EL (cell line): ENCODE measurements at regions not wholly inside any gene's neighbourhood (a gene's known extent, or its start where the extent isn't known, plus 50 kb on each side); places are given as distances from the start of the nearest gene placed in this dataset.
"Not testable (repeated sequence)": the region's sequence is repeated elsewhere in the genome, so short reads cannot be mapped to it uniquely, and the experiment has no call there.

Source experiments
- DNase-seq: peaks from one replicate; pipeline ENCODE4 v3.0.0-alpha.2; 2016

DNA sequence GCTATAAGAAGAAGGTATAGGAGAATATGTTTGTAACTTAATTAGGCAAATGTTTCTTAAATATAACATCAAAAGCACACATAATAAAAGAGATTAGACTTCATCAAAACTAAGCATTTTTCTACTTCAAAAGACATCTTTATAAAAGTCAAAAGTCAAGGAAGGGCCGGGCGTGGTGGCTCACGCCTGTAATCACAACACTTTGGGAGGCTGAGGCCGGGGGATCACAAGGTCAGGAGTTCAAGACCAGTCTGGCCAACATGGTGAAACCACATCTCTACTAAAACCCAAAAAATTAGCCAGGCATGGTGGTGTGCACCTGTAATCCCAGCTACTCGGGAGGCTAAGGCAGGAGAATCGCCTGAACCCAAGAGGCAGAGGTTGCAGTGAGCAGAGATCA is 951.0 kb upstream of the C9orf72 start:
- DNase-seq, result not testable (repeated sequence)

DNA sequence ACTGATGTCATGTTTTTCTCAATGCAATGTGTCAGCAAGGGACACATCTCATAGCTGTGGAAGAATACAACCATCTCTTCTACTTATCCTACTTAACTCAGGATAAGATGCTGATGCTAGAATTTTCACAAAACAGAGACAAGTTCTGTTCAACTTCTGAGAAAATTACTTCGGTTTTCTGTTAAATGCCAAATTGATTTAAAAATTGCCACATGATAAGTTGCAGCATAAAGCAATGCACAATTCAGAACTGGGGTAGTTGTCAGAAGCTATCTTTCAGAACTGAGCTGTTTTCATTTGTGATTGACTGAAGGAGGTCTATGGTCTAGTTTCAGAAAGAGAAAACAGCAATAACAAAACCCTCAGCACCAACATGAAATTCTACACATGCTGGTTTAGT is 954.8 kb upstream of the C9orf72 start:
- DNase-seq, result no peak

DNA sequence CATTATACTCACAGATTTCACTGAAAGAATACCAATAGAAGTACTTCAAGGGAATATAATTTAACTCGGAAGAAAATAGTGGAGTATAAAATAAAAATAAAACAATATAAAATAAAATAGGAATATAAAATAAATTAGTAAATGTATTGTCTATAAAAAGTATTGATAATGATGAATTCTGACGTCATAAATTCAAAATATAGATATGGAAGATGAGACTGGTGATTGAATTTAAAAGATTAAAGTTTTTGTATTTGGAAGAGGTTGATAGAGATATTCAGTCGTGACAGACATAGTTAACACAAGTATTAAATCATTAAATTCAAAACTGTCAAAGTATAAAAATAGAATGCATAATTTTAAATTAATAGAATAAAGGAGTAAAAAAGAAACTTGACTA is 964.9 kb upstream of the C9orf72 start:
- DNase-seq, result no peak

DNA sequence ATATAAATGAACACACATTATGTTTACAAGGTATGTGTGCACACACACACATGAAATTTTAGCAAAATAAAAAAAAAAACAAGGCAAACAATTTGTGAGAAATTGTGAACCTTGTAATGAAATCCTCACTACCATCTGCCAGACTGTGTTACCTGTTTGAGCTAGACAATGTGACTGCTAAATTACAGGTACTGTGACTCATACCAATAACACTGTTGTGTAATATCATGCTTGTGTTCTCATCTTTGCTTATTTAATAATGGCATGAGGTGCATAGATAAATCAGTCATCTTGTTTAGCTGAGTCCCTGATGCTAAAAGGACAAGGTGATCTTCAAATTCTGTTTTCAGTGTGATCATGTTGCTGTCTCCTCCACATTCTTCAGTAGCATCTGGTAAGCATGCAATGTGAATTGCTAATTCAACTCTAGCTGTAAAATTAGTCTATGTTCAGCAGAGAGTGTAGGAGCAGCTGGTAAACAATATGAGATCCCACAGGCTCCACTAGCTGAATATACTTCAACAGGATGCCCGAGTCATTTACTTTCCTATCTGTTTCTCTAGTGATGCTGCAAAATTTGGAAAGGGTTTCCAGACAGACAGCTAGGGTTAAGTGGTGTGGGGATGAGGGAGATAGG is 966.3 kb upstream of the C9orf72 start:
- DNase-seq, result no peak

DNA sequence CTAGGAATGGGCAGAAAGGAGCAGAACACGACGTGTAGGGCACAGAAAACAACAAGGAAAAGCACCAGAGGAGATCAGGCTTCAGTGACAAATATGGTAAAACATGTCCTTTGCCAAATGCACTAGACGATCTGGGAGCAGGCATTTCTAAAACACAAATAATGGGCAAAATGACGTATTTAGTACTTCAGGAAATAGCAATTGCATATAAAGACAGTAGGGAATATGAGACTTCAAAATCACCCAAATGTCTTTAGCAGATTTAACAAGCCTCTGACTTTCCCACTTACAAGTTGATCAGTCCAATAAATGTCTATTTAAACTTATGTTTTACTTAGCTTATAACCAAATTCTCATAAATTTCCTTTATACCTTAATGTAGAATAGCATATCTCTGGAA is 969.6 kb upstream of the C9orf72 start:
- no peak for DNase-seq

DNA sequence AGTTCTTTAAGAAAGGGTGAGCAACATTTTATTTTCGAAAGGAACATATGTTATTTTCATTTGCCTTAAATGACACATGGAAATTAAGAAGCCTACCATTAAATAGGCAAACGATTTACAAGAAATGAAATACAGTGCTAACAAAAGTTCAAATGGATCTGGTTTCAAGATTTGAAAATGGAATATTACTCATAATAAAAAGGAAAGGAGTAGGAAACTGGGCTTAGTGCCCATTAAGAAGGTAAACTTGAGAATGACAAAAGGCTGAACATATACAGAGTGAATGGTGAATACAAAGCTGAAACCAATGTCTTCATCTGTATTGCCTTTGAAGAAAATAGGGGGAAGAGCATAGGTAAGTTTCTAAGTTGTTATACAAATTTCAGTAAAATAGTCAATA is 974.2 kb upstream of the C9orf72 start:
- DNase-seq, result no peak

DNA sequence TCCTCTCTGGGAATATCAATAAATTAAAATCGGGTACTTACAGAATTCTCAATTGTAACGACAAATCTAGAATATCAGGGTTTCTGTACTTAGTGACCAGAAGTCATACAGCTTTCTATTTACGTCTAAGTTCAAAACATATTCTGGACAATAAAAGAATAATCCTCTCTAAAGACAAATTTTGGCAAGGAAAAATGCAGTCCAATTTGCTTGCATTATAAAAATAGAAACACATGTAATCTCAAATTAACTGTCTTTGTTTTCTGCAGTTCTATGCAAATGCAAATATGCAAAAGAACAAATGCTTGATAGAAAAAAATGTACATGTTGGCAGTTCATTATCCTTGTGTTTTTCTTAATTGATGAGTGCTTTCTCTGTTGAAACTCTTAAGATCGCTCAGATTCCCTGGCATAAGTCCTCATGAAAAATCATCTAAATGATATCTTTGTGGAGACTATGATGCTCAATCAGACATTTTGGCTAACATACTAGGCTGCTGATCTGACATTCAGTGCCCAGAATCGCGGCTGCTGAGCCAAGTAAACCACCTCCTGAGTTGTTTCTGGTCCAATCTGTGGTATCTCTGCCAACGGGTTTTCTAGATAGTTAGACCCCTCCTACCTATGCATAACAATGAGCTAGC is 990.1 kb upstream of the C9orf72 start:
- DNase-seq, result no peak

DNA sequence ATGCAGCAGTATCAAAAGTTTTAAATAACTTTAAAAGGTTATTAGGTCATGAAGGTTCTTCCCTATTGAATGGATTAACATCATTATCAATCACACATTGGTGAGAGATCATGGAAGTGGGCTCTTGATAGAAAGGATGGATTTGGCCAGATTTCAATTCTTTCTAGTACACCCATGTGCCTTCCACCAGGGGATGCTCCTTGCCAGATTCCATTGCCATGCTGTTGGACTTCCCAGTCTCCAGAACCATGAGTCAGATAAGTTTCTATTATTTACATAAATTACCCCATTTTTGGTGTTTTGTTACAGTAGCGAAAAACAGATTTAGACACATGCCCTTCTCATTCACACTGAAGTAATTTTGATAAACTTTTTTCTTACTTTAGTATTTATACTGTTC is 1010.6 kb upstream of the C9orf72 start:
- DNase-seq, result no peak

DNA sequence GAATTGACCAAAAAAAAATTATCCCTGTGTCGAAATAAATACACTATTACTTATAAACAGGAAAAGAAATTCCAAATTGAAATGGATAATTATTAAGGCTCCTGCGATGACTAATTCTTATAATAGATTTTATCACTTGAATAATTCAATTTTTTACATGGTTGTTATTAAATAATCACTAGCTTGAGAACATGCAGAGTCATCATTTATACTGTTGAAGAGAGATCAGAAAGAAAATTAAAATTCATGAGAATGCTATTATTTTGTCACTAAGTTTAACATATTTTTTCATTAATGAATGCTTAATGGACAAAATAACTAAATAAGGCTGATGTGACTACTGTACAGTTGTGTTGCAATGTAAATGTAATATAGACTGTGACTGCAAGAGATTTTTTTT is 1011.3 kb upstream of the C9orf72 start:
- DNase-seq, result no peak

DNA sequence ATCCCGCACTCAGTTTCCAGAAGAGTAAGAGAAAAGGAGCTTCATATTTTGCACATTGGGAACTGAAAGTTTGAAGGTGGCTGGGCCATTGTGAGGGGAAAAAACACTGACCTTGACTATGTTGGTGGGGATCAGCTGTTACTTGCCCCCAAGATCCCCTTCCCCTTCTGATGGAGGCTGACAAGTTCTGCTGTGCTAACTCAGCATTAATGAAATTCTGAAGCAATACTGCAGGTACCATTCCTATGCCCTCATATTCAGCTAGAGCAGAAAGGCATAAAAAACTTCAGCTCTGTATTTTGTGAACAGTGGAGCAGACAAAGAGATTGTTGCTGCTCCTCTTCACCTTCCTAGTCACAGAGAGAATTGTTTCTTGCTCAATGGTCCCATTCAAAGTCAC is 1013.8 kb upstream of the C9orf72 start:
- no peak for DNase-seq

DNA sequence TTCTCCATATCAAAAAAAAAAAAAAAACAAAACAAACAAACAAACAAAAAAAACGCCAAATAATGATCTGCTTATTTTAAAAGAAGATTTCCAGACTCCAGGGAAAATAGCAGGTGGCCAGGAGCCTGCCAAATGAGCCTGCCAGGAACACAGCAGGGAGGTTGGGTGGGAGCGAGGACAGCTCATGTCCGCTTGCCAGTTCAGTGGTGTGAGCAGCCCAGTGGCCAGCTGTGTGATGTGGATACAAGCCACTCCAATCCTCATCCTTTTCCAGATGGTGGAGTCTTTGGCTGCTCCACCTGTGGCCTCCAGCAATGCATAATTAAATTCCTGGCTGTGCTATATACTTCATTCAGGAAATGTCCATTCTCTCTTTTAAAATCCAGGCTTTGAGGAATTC is 1025.1 kb upstream of the C9orf72 start:
- no peak for DNase-seq

DNA sequence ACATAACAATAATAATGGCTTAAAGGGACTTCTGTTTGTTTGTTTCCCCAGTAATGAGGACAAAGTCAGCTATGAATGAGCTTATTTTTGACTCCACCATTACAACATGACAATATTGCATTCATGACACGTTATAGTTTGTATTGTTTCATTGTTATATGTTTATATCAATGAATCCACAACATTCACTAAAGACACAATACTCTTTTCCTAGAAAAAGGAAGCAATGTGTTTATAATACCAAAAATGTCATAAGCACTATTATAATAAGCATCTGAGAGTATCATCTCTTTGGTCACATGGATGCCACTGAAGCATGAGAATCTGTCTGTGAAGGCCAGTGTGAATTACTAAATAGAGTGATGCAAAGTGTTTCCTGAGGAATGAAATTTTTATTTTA is 1026.9 kb upstream of the C9orf72 start:
- DNase-seq, result no peak

DNA sequence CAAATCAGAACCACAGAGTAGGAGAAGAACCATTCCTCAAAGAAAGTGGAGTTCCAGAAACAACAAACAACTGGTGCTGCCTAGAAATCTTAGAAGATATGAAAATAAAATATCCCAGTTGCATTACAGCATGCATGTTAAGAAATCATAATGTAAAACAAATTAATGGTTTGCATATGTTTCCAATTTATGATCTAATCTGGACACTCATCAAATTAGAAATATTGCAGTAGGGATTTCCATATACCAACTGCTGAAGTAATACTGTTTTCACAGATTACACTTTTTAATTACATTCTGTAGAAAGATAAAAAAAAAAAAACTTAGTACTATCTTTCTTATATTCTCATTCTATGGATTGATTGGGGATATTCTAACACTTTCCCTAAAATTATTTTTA is 1034.6 kb upstream of the C9orf72 start:
- DNase-seq, result no peak

DNA sequence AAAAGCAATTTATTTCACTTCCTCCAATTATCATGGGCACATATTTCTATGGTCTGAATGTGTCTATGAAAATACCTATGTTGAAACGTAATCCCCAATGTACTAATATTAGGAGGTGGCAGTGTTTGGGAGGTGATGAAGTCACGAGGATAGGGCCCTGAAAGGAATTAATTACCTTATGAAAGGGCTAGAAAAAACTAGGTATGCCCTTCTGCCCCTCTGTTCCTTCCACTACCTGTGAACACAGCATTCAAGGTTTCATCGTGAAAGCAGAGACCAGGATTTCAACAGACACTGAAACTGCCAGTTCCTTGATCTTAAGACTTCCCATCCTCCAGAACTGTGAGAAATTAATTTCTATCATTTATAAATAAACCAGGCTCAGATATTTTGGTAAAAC is 1037.1 kb upstream of the C9orf72 start:
- DNase-seq, result no peak

DNA sequence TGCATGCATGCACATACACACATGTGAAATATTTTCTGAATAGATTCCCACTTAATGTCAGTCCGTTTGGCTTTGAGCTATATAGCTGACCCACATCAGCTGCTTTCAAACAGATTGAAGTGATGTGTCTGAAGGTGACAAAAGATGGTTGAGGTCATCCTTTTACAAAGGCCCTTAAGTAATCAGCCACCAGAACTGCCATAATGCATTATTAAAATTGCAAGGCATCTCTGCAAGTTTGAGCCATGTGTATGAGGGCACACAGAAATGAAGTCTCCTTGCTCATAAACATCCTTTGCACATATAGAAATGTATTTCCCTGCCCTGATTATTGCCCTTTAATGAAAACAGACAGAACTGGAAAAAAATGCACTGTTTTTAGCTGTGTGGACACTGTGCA is 1043.0 kb upstream of the C9orf72 start:
- DNase-seq, result no peak

DNA sequence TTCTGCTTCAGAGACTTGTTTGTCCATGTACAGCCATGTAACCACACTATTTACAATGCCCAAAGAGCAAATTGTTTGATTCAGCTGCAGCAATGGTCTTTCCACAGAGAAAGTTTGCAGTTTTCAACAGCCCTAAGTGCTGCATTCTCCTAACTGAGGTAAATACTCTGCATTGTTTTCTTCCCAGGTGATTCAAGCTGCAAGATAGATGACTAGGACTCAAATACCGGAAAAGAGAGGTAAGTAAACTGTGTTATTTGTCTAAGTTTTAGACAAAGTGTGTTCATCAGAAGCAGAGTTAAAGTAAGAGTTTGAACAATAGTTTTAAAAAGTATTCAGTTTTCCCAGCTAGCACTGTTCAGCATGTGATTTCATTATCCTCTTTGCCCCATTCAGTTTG is 1046.7 kb upstream of the C9orf72 start:
- no peak for DNase-seq

DNA sequence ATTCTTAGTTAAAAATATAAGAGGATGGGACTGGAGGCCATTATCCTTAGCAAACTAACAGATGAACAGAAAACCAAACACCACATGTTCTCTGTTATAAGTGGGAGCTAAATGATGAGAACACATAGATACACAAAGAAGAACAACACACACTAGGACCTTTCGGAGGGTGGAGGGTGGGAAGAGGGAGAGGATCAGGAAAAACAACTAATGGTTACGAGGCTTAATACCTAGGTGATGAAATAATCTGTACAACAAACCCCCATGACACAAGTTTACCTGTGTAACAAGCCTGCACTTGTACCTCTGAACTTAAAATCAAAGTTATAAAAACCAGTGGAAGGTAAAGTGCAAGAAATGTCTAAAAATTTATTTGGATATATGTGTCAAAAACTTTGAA is 1047.4 kb upstream of the C9orf72 start:
- no peak for DNase-seq

DNA sequence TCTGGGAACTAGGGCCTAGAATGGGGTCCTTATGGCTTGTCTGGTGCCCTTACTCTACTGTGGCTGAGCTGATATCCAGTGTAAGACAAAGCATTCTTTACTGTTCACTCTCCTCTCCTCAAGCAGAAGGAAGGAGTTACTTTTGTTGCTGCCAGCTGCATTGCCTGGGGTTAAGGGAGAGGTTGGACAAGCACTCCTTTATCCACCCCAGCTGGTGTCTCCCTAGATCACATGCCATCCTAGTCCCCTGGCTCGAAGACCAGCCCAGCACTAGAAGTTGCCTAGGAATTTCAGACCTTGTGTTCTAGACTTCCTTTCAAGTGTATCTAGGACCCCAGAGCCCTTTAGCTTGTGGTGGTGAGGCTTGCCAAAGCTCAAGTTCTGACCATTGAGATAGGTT is 1051.5 kb upstream of the C9orf72 start:
- no peak for DNase-seq

DNA sequence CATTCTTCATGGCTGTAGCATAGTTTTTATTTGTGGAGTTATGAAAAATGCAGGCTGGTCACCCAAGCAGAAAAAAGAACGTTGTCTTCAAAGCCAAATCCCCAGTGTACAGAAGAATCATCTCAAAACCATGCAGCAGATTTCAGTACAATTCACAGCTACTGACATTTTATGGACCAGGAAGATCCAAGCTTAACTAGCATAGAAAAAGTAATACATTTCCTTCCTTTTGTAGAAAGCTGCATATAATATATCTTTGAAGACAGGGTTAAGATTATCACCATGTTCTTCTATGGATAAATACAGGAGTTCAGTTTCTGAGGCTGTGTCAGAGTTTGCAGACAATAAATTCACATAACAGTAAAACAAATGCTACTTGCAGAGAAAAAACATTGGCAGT is 1054.8 kb upstream of the C9orf72 start:
- DNase-seq, result no peak

DNA sequence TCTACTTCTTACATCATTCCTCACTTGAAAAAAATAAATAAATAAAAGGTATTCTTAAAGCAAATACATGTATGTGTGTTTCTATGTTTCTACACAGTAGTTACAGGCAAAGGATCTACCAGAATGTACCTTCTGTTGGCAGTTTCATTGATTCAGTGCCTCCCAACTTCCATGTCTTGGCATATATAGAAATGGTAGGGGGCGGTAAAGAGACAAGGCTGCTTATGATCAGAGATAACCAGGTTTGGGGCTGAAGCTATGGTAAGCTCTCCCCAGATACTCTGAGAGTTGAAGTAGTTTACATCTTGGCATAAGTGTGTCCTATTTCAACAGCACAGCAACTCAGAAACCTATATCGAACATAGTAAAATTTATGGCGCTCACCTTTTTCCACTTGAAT is 1075.4 kb upstream of the C9orf72 start:
- DNase-seq, result no peak

DNA sequence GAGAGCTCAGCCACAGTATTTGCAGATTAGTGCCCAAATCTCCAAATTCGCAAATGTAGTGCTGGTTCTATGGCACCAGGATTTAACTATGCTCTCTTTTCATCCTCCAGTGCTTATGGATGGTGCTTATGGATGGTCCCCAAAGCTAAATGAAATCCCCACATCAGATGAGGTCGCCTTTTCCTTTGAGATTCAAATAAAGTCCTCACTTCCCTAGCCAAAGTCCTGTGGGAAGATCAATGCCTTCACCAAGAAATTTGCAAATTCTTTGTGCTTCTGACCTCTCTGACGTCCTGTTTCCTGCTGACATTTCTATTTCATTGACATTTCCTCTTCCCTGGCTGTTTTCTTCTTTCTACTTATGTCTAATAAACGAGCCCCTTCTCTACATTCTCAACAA is 1077.0 kb upstream of the C9orf72 start:
- DNase-seq, result no peak

DNA sequence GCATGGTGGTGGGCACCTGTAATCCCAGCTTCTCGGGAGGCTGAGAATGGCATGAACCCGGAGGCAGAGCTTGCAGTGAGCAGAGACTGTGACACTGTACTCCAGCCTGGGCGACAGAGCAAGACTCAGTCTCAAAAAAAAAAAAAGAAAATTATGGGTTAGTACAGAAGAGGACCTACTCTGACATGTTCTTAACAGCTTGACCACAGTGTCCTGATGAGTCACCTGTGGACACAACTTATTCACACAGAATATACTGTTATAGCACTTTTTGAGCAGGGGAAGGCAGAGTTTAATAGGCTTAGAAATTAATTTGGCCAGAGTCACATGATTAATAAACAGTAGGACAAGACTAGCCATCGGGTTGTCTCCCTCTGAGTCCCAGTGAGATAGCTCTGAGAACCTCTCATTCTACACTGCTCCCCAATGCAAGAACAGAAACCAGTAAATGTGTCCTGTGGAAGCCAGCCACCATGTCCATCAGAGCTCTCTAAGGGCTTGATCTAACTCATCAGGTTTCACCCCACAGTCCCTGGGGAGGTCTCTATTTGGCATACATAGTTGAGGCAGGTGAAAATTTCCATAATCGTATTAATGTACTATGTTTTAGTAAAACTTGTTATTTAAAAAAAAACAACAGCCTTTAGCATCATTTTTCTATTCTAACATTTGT is 1077.9 kb upstream of the C9orf72 start:
- no peak for DNase-seq

DNA sequence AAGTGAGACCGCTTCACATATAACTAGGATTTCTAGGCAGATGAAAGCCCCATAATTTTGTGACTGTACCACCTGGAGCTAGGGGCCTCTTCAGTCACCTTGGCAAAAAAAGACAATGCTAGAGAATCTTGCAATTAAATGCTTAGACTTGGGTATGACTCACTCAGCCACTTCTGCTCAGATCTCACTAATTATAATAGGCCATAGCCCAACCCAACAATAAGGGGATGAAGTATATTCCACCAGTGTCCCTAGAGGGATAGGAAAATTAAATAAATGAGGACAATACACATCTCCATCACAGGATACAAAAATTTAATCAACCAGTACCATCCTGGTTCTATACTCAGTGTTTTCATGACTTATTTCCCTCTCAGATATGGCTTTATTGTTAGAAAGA is 1079.9 kb upstream of the C9orf72 start:
- no peak for DNase-seq

DNA sequence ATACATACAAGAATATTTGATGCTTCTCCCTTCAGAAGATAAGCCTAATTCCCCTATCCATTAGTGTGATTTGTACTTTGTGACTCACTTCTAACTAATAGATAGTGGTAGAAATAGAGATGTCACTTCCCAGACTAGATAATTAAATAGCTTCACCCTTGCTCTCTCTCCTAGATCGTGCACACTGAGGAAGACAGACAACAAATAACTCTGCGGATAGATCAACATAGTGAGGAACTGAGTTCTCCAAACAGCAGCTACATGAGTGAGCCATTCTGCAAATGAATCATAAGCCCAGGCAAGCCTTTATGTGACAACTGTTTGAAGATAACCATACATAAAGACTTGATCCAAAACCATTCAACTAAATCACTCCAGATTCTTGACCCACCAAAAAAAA is 1083.4 kb upstream of the C9orf72 start:
- DNase-seq, result no peak

DNA sequence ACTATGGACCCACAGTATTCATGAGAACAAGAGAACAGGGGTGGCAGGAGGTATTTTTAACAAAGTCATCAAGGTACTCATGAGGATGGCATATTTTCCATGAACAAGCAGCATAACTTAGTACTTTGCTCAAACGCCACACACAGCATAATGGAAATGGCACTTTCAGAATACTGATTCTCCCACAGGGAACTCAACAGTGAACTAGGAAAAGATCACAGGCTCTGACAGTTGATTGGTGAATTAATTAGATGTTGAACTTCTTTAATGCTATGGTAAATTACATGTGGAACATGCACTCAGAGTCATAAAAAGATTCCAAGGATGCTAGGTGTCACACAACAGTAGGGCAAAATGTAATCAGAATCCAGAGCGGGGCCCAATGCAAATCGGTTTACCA is 1088.6 kb upstream of the C9orf72 start:
- no peak for DNase-seq
